ENCODE measurements at regions not wholly inside any gene's neighbourhood (a gene's known extent, or its start where the extent isn't known, plus 50 kb on each side); places are given as distances from the start of the nearest gene placed in this dataset.

DNA sequence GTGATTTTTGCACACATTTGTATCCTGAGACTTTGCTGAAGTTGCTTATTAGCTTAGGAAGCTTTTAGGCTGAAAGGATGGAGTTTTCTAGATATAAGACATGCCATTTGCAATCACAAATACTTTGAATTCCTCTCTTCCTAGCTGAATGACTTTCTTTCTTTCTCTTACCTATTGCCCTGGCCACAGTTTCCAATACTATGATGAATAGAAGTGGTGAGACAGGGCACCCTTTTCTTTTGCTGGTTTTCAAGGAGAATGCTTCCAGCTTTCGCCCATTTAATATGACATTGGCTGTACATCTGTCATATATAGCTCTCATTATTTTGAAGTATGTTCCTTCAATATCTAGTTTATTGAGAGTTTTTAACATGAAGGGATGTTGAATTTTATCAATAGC, 409.6 kb upstream of the EPHA7 start:
- DNase-seq (ENCODE audit: low spot score) = no peak

DNA sequence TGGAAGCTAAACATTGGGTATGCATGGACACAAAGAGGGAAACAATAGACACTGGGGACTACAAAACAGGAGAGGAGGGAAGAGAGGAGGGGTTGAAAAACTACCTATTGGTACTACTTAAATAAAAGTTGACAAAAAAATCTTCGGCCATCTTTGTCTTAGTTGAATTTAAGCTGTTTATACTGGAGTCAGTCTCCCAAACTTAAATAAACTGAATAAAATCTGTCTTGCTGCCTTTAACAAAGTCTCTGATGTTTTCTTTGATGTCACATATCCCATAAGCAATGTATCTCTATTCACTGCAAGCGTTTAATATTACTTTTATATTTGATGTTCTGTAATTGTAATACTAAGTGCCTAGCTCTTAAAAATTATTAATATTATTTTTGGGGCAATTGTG, 409.2 kb upstream of the EPHA7 start:
- no peak for DNase-seq (ENCODE audit: low spot score)

DNA sequence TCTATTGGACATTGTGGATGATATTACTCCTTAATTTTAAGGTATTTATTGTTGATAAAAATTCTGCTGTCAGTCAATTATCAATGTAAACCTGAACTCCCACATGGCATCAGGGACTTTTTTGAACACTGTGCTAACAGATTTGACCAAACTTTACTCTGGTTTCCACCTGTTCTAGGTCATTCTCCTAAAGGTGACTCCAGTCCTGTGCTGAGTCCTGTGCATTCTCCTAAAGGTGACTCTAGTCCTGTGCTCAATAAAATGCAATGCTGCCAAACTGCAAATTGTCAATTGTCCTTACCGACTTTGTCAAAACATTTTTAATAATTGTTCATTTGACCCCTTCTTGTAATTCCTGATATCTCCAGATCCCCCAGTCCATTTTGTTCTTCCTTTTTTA, 408.4 kb upstream of the EPHA7 start:
- DNase-seq (ENCODE audit: low spot score) = no peak

DNA sequence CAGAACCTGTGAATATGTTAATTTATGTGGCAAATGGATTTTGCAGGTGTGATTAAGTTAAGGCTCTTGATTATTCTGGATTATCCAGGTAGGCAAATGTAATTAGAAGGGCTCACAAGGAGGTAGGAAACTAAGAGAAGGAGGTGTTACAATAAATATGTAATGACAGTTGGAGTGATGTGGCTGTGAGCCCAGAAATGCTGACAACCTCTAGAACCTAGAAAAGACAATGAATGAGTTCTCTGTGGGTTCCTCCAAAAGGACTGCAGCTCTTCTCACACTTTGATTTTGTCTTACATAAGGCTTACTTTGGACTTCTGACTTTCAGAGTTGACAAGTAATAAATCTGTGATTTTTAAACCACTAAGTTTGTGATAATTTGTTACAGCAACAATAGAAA, 406.6 kb upstream of the EPHA7 start:
- DNase-seq (ENCODE audit: low spot score) = no peak

DNA sequence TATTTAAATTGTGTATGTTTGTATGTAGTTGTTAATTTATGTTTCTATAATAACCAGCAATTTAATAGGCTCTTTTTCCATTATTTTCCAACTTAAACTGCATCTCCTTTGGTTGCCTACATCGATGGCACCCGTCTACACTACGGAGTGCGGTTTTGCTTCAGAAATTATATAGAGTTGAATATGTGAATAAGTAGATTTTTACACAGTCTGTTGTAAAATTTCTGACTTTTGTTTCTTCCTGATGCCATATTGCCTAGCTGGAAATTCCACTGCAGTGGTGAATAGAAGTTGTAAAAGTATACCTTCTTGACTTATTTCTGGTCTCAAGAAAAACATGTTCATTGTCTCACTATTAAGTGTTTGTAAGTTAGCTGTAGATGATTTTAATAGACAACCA, 404.1 kb upstream of the EPHA7 start:
- DNase-seq (ENCODE audit: low spot score) = no peak

DNA sequence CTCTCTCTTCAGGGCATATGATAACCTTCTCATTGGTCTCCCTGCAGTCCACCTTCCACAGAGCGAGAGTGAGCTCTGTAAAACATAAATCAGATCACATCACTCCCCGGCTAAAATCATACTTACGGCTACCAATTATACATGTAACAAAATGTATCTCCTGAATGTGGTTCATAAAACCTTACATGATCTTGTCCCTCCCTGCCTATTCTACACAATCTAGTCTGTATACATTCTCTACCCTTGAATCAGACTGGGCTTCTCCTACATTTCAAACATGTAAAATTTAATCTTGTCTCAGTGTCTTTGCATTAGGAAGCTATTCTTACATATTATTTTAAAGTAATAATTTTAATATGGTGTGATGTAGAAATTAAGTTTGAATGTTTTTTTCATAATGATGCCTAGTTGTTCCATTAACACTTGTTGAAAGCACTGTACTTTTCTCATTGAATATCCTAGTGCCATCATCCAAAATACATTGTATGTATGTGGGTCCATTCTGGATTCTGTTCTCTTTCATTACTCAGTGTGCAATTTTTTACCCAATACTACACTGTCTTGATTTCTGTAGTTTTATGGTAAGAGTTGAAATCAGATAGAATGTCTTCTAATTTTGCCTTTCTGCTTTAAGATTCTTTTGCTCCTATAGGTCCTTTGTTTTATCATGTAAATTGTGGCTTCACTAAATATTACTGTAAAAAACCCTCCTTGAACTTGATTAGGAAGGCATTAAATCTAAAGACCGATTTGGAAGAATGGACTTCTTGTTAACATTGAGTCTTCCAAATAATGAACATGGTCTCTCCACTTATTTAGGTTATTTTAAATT, 403.3 kb upstream of the EPHA7 start:
- DNase-seq (ENCODE audit: low spot score) = no peak

DNA sequence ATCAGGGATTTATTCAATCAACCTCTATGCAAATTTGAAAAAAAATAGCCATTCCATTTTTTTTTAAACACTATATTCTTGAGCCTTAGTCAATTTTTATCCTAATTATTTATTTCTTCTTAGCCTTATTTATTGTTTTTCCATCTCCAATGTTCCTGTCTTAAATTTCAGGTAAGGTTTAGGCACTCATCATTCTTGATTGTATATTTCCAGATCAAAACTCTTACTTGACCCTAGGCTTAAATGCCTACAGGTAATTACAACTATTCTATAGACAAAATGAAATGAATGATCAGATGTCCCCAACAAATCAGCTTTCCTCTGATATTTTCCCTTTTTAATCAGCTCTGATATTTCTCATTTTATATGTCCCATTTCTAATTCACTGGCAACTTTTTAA, 402.6 kb upstream of the EPHA7 start:
- DNase-seq (ENCODE audit: low spot score) = no peak

DNA sequence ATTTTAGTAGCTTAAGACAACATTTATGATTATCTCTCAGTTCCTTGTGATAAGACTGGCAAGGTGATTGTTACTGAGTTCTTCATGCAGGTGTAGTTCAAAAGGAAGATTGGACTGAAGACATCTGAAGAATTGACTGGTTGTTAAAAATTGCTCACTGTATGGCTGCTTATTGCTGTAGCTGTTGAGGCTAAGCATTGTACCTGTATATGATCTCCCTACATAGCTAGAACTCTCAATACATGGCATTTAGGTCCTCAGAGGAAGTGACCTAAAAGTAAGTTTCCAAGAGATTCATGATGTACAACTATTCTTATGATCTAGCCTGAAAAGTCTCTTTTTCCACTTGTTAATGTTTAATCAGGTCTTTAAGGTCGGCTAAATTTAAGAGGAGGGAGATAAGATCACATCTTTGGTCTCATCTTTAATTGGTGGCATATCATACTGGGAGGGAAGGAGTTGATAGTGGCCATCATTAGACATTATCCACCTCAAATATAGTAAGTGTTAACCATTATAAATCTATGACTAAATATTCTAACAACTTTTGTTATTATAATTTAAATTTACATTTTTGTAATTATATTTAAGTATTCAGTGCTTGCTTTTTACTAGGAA, 401.2 kb upstream of the EPHA7 start:
- no peak for DNase-seq (ENCODE audit: low spot score)

DNA sequence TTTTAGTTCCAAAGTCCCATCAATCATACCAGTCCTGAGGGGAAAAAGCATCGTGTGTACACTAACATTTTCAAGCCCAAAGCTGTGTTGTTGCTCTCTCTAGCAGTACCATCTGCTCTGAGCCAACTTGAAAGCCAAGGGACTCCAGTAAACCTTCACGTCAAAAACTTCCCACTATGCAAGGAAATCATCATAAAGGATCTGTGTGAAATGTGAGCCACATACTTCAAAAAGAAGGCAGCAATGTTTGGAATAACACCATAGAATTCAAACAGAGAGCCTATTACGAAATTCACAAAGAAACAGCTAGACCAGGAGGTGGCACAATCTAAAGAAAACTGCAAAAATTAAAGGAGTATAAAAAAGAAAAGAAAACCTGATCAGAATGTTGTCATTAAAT, 399.8 kb upstream of the EPHA7 start:
- no peak for DNase-seq (ENCODE audit: low spot score)

DNA sequence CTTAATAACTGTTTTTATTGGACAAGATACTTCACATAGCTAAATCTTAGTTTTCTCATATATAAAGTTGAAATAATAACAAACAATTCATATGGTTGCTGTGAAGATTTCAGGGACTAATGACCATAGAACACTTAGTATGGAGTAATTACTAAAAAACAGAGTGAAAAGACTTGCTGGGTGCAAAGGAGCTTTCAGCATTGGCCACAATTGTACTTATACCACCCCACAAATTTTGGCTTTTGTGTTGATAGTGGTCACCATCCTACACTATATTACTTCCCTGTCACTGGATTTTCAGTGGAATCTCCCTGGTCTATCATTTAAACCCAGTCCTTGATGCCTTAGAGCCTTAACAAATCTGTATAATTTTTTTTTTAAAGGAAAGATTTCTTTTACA, 398.6 kb upstream of the EPHA7 start:
- no peak for DNase-seq (ENCODE audit: low spot score)

DNA sequence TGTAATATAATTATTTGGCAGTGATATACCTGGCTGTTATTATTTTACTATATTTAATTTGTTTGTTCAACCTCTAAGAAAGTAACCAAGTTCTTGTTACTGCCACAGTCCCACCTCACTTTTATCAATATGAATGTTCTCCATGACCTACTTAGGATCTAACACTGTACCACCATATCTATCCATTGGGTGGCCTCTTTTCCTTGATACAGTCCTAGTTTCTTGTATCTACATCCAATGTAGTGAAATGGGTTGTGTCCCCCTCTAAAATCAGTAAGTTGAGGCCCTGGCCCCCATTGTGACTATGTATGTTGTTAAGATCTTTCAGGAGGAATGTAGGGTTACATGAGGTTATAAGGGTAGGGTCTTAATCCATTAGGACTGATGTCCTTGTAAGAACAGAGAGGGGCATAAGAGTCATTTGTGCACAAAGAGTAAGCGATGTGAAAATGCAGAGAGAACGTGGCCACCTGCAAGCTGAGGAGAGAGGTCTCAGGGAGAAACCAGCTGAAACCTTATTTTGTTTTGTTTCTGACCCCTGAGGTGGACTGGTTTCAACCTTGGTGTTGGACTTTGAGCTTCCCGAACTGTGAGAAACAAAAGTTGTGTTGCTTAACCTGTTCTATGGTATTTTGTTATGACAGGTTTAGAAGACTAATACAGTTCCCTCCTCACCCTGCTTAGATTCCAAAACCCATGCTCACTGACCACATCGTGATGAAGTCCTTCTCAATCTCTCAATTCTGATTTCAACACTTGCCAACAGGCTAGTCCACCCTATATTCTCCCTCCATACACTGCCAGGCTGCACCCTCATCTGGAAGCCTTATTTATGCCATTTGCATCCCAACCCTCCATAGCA, 387.3 kb upstream of the EPHA7 start:
- no peak for DNase-seq (ENCODE audit: low spot score)

DNA sequence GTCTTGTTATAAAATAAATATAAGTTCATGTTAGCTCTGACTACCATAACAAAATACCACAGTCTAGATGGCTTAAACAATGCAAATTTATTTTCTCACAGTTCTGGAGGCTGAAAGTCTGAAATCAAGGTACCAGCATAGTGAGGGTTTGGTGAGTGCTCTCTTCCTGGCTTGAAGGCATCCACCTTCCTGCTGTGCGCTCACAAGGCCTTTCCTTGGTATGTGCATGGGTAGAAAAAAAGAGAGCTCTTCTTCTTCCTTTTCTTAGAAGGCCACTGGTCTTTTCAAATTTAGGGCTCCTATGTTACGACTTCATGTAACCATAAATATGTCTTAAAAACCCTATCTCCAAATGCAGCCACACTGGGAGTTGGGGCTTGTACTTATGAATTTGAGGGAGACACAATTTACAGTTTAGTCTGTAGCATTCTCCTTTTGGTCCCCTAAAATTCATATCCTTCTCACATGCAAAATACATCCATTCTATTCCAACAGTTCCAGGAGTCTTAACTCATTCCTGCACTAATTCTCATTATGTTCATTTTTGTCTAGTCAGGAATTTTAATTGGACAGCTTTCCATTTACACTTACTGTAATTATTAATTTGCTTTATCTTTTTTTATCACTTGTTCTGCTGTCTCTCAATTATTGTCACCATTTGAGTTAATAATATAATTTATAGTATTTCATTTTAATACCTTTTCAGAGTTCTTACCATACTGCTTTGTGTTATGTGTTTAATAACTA, 381.9 kb upstream of the EPHA7 start:
- DNase-seq (ENCODE audit: low spot score) = no peak

DNA sequence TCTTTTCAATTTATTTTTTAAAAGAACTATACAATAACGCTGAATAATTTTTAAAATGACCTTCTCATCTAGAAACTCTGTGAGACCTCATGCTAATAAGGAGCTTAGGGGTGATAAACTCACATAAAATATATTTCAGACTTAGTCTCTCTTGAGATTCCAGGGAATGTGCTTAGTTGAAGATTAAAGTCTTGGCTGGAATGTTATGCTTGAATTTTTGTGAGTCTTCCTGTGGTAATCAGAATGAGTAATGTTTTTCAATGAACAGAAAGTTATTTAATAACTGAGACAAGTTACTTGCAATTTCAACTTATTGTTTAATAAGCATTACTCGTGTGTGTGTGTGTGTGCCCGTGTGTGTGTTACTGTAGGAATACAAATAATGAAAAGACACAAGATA, 379.9 kb upstream of the EPHA7 start:
- DNase-seq (ENCODE audit: low spot score) = no peak

DNA sequence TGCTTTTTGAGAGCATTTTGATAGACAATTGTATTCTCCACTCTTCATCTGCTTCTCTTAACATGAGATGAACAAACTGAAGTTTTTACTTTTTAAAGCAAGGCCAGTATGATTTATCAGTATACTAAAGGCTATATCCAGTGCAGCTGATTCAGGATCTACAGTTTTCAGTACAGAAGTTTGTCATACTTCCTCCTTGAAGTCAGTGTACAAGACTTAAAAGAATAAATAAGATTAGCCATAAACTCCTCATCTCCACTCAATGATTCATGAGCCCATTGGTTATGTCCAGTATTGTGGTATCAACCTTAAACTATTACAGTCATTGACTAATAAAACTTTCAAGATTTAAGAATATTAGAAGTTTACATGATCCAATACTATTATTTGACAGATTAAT, 374.8 kb upstream of the EPHA7 start:
- DNase-seq (ENCODE audit: low spot score) = no peak

DNA sequence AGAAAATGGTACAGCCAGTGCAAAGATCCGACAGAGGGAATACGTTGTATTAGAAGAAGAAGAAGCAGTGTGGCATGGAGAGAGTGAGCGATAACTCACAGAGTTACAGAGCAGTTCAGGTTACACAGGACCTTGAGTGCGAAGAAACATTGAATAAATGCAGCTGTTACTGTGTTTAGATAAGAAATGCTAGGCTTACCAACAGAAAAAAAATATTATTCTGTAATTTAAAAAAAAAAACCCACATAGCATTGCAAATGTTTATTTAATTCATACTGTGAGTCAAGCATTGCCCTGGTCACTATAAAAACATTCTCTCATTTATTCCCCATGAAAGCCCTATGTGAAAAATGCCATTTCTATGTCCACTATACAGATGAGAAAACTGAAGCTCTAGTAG, 373.4 kb upstream of the EPHA7 start:
- no peak for DNase-seq (ENCODE audit: low spot score)

DNA sequence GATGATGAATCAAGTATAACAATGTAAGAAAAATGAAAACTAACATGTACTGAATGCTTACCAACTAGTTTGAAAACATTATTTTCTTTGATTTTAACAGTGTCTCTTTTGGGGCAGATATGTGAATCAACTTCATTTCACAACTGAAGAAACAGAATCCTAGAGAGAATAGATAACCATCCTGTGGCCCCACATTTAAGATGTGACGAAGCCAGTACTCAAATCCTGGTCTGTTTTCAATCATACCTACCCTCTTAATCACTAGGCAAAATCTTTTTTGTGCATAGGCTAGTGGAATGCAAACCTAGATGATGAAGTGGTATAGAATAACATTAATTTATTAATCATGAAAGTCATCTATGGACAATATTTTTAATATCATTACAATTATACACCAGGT, 371.6 kb upstream of the EPHA7 start:
- DNase-seq (ENCODE audit: low spot score) = no peak

DNA sequence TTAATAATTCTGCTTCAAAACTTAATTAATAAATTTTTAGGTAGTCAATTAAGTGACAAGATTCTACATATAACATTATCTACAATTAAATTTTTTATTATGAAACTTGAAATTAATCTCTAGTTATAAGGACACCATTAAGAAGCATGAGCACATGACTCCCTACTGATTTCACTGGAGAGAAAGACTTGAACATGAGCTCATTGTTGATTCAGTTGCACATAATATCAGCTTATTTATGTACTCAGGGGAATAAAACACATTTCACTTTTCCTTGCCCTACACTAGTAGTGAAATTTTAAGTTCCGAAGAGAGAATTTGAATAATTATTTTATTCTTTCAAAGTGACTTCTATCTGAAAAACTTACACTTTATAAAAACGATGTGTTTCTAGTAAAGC, 370.2 kb upstream of the EPHA7 start:
- DNase-seq (ENCODE audit: low spot score) = no peak

DNA sequence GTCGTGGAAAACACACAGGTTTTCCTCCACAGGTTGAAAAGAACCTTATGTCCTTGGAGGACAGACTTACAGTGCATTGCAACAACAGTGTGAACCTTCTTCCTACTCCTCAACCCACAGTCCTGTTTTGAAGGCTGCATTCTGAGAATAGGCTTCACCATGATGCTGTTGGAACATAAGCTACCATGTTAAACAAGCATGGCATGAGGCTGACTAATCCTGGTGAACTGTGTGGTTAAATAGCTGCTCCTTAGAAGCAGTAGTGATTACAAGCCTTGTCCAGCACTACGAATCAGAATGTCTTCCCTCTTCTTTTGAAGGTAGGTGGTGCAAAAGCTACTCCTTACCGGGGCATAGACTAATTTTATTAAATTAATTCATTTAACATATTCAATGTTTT, 368.5 kb upstream of the EPHA7 start:
- DNase-seq (ENCODE audit: low spot score) = no peak

DNA sequence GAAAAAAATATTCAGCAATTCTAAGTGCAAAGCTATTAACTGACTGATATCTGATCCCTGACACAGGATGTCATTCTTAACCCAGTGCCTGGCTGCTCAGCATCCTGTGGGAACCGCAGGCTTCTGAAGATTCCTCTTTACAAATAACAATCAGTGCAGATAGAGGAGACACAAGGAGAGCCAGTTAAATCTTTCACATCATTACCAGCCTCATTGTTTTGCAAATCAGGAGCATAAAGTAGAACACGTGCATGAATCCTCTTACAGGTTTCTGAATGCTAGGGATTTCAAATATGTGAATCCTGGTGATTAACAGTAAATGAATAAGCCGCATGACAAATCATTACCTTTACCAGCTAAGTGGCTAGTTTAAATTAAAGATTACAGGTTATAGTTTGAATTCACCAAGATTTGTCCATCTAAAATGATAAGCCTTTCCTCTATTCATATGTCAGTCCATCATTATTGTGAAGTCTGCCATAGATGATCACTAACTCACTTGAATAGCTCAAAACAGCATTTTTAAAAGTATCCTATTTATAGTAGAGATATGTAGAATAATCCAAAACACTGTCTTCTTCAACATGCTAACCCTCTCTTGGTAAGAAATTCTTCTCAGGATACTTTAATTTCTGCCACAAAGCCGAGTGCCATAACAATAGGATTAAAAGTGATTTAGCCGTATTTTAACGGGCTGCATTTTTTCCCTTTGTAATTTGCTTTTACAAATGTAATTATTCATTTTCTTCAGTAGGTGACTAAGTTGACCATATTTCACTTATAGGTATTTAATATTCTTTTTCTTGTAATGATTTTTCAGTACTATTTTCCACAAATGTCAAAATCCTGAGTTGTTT, 367.3 kb upstream of the EPHA7 start:
- DNase-seq (ENCODE audit: low spot score) = no peak

DNA sequence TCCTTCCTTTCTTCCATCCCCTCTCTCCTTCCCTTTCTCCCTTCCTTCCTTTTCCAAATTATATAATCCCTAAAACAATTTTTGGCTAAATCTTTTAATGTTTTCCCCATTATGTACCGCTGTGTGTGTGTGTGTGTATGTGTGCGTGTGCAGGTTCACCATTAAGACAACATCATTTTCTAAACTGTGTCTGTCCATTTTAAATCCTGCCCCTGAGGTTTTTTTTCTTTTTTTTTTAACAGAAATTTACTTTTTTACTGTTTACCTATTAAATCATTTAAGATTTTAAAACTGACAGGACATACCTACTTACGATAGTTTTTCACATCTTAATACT, 366.3 kb upstream of the EPHA7 start:
- DNase-seq (ENCODE audit: low spot score) = no peak
